Activated B cell treated with CpG ODN at 0.5 μM for 24 hours (primary cell): ENCODE measurements at regions not wholly inside any gene's neighbourhood (a gene's known extent, or its start where the extent isn't known, plus 50 kb on each side); places are given as distances from the start of the nearest gene placed in this dataset.
"Not testable (repeated sequence)": the region's sequence is repeated elsewhere in the genome, so short reads cannot be mapped to it uniquely, and the experiment has no call there.

ENCODE experiments used
- ATAC-seq: fragments of 200-7000 bp; cut with Tn5 transposase; one replicate; pipeline ENCODE4 v1.10.0; 2021; ENCODE audit warnings: low read depth, mild to moderate bottlenecking, moderate library complexity
- CTCF ChIA-PET: fragments of 350-600 bp; sonication (Branson Sonifier 250); formaldehyde crosslinking; loops from one replicate; lab custom pipeline; 2021; ENCODE audit warnings: antibody characterized with exemption; lab: Charles Lee
- POLR2A ChIA-PET: fragments of 350-600 bp; sonication (Branson Sonifier 250); formaldehyde crosslinking; loops from one replicate; lab custom pipeline; 2021; ENCODE audit warnings: antibody characterized with exemption; lab: Charles Lee
- DNase-seq: peaks from one replicate; pipeline ENCODE4 v3.0.0; 2022
- H3K27ac Mint-ChIP-seq: one replicate; pipeline ENCODE4 v1.8.0; 2020; ENCODE audit warnings: mixed read lengths
- H3K27me3 Mint-ChIP-seq: one replicate; pipeline ENCODE4 v1.8.0; 2021; ENCODE audit warnings: mixed read lengths
- H3K36me3 Mint-ChIP-seq: one replicate; pipeline ENCODE4 v1.8.0; 2021; ENCODE audit warnings: low read depth, mixed read lengths
- H3K4me1 Mint-ChIP-seq: one replicate; pipeline ENCODE4 v1.8.0; 2021; ENCODE audit warnings: mixed read lengths
- H3K4me3 Mint-ChIP-seq: one replicate; pipeline ENCODE4 v1.8.0; 2020; ENCODE audit warnings: mild to moderate bottlenecking, mixed read lengths
- H3K9me3 Mint-ChIP-seq: one replicate; pipeline ENCODE4 v1.8.0; 2020; ENCODE audit warnings: mixed read lengths
- intact Hi-C: fragments of 100-400 bp; cut with micrococcal nuclease; formaldehyde crosslinking; loops from one replicate; pipeline ENCODE4 v1.15.1; 2024
- TF ChIP-seq, protein P1 (sequence below): fragments of 200-600 bp; IDR thresholded peaks from one replicate; pipeline ENCODE4 v1.8.0; 2022; ENCODE audit warnings: antibody characterized with exemption, mild to moderate bottlenecking

DNA sequence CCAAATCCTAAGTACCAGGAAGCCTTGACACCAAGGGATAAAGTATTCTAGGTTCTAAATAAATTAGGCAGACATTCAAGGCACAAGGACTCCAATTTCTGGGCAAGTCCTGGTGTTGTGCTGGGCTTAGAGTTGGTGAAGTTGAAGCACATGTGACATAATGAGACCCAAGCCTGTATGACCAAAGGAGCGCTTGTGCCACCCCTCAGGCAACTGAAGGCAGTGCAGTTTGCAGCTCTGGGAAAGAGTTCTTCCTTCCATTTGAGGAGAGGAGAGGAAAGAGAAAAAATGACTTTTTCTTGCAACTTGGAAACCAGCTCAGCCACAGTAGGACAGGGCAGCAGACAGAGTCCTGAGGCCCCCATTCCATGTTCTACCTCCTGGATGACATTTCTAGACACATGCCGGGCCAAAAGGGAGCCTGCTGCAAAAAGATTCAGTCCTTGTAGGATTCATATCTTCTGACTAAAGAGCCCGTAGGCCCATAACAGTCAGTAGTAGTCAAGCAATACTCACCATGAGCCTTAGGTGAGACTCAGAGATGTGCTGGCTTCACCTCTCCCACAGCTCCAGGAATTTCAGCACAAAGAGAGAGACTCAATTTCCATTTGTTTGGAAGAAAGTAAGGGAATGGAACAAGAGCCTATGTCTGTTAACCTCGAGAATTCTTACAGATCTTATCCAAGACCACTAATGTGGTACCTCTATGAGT lies 588.8 kb upstream of the BCHE start:
- Mint-ChIP-seq H3K27ac (no peak overlapping the region), H3K4me1 (no peaks in the 10 kb centered on the region), H3K4me3 (no peak overlapping the region), H3K36me3 (no peaks in the 10 kb centered on the region), H3K27me3 (no peaks in the 10 kb centered on the region), H3K9me3 (peaks cover 12% of the 10 kb centered on the region)
- ChIA-PET POLR2A (no interaction called here), CTCF (no interaction called here)
- intact Hi-C loops = no loop called here
- ATAC-seq = no peak
- TF ChIP-seq, protein P1, sequence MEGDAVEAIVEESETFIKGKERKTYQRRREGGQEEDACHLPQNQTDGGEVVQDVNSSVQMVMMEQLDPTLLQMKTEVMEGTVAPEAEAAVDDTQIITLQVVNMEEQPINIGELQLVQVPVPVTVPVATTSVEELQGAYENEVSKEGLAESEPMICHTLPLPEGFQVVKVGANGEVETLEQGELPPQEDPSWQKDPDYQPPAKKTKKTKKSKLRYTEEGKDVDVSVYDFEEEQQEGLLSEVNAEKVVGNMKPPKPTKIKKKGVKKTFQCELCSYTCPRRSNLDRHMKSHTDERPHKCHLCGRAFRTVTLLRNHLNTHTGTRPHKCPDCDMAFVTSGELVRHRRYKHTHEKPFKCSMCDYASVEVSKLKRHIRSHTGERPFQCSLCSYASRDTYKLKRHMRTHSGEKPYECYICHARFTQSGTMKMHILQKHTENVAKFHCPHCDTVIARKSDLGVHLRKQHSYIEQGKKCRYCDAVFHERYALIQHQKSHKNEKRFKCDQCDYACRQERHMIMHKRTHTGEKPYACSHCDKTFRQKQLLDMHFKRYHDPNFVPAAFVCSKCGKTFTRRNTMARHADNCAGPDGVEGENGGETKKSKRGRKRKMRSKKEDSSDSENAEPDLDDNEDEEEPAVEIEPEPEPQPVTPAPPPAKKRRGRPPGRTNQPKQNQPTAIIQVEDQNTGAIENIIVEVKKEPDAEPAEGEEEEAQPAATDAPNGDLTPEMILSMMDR = no peak
- DNase-seq = no peak

DNA sequence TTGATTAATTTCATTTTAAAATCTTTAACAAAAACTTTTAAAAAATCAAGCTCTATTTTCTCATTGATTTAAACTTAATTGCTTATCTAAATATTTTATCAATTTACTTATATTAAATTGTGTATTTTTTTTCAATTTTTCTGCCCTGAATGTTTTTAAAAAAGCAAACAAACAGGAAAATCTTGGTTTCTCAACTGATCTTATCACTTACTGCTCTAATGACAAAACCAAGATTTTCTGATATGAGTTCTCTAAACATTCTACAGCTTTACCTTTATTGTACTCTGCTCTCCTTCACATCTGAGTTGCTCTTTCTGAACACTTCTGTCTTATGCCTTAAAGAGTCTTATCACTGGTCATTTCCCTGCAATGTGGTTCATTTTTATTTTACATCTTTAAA lies 587.8 kb upstream of the BCHE start:
- DNase-seq = no peak
- ChIA-PET POLR2A (no interaction called here), CTCF (no interaction called here)
- H3K4me1 Mint-ChIP-seq = no peaks in the 10 kb centered on the region
- no peaks in the 10 kb centered on the region for H3K36me3 Mint-ChIP-seq
- no peaks in the 10 kb centered on the region for H3K27me3 Mint-ChIP-seq
- no peak overlapping the region for H3K4me3 Mint-ChIP-seq
- H3K27ac Mint-ChIP-seq = no peak overlapping the region
- ATAC-seq = no peak
- intact Hi-C loops = no loop called here
- TF ChIP-seq, protein P1 = no peak
- H3K9me3 Mint-ChIP-seq = peaks cover 15% of the 10 kb centered on the region

DNA sequence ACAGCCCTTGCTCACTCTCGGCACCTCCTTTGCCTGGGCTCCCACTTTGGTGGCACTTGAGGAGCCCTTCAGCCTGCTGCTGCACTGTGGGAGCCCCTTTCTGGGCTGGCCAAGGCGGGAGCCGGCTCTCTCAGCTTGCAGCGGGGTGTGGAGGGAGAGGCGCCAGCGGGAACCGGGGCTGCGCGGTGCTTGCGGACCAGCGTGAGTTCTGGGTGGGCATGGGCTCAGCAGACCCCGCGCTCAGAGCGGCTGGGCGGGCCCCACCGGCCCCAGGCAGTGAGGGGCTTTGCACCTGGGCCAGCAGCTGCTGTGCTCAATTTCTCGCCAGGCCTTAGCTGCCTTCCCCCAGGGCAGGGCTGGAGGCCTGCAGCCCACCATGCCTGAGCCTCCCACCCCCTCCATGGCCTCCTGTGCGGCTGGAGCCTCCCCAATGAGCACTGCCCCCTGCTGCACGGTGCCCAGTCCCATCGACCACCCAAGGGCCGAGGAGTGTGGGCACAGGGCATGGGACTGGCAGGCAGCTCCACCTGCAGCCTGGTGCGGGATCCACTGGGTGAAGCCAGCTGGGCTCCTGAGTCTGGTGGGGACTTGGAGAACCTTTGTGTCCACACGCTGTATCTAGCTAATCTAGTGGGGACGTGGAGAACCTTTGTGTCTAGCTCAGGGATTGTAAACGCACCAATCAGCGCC lies 586.7 kb upstream of the BCHE start:
- ATAC-seq, POLR2A ChIA-PET, DNase-seq, H3K4me3 Mint-ChIP-seq, intact Hi-C loops, H3K27me3 Mint-ChIP-seq, CTCF ChIA-PET, H3K36me3 Mint-ChIP-seq, H3K4me1 Mint-ChIP-seq, H3K27ac Mint-ChIP-seq: not testable (repeated sequence)
- peaks cover 16% of the 10 kb centered on the region for H3K9me3 Mint-ChIP-seq

DNA sequence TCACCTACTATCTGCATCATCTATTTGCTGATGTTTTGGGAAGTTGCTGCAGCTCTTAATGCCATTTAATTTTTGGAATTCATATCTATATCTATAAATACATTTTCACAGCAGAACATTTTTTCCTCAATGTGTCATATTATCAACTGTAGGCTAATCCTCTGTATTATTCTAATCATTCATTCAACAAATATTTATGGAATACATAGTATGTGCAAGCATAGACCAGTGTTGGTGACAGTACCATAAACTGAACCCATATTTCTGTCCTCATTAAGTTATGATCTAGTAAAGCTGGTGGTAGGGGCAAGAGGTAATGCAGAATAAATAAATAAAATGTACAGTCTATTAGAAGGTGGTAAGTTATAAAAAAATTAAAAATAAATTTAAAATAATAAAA lies 585.3 kb upstream of the BCHE start:
- intact Hi-C loops = no loop called here
- TF ChIP-seq, protein P1 = no peak

DNA sequence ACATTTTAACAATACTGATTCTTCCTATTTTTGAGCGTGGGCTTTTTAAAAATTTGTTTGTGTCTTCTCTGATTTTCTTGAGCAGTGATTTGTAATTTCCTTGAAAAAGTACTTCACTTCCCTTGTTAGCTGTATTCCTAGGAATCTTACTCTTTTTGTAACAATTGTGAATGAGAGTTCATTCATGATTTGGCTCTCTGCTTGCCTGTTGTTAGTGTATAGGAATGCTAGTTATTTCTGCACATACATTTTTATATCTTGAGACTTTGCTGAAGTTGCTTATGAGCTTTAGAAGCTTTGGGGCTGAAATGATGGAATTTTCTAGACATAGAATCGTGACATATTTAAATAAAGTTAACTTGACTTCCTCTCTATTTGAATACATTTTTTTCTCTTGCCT lies 582.8 kb upstream of the BCHE start:
- Mint-ChIP-seq H3K4me3 (no peak overlapping the region), H3K9me3 (peaks cover 11% of the 10 kb centered on the region), H3K36me3 (no peaks in the 10 kb centered on the region), H3K27ac (no peak overlapping the region), H3K27me3 (no peaks in the 10 kb centered on the region), H3K4me1 (no peaks in the 10 kb centered on the region)
- no peak for DNase-seq
- intact Hi-C loops = no loop called here
- POLR2A ChIA-PET = no interaction called here
- CTCF ChIA-PET = no interaction called here
- ATAC-seq = no peak
- TF ChIP-seq, protein P1 = no peak

More for the DNA sequence above, 585.3 kb upstream of the BCHE start:
- POLR2A ChIA-PET = no interaction called here
- Mint-ChIP-seq H3K27me3 (no peaks in the 10 kb centered on the region), H3K4me3 (no peak overlapping the region), H3K4me1 (no peaks in the 10 kb centered on the region), H3K36me3 (no peaks in the 10 kb centered on the region), H3K27ac (no peak overlapping the region), H3K9me3 (peaks cover 16% of the 10 kb centered on the region)
- no peak for DNase-seq
- no peak for ATAC-seq
- CTCF ChIA-PET = no interaction called here
